ENCODE measurements at regions not wholly inside any gene's neighbourhood (a gene's known extent, or its start where the extent isn't known, plus 50 kb on each side); places are given as distances from the start of the nearest gene placed in this dataset.

GRCh38 chr3:72011485-72011884 is 226.5 kb upstream of the PROK2 start:
- no peaks in the 10 kb centered on the region for H3K9me3 ChIP-seq (ENCODE audit: low read depth, low read length)
- no peak overlapping the region for H3K4me3 ChIP-seq (ENCODE audit: low read length)
- H3K4me1 ChIP-seq (ENCODE audit: insufficient read depth, low read length): peaks cover 27% of the 10 kb centered on the region
- no peaks in the 10 kb centered on the region for H3K27me3 ChIP-seq (ENCODE audit: insufficient read depth, low read length)

- Histone ChIP-seq H3K4me3 (ENCODE audit: low read length) (no peak overlapping the region), H3K27me3 (ENCODE audit: insufficient read depth, low read length) (no peaks in the 10 kb centered on the region), H3K4me1 (ENCODE audit: insufficient read depth, low read length) (peaks cover 27% of the 10 kb centered on the region), H3K9me3 (ENCODE audit: low read depth, low read length) (no peaks in the 10 kb centered on the region)
These were observed 225.0 kb upstream of the PROK2 start for GRCh38 chr3:72009851-72010443.

GRCh38 chr3:72008226-72008996 is 223.5 kb upstream of the PROK2 start:
- Histone ChIP-seq H3K4me1 (ENCODE audit: insufficient read depth, low read length) (peaks cover 27% of the 10 kb centered on the region), H3K9me3 (ENCODE audit: low read depth, low read length) (no peaks in the 10 kb centered on the region), H3K27me3 (ENCODE audit: insufficient read depth, low read length) (no peaks in the 10 kb centered on the region), H3K4me3 (ENCODE audit: low read length) (no peak overlapping the region)

- Histone ChIP-seq H3K4me3 (ENCODE audit: low read length) (no peak overlapping the region), H3K27me3 (ENCODE audit: insufficient read depth, low read length) (no peaks in the 10 kb centered on the region), H3K4me1 (ENCODE audit: insufficient read depth, low read length) (peaks cover 27% of the 10 kb centered on the region), H3K9me3 (ENCODE audit: low read depth, low read length) (no peaks in the 10 kb centered on the region)
These were observed 221.9 kb upstream of the PROK2 start for GRCh38 chr3:72006631-72007556.

- Histone ChIP-seq H3K27me3 (ENCODE audit: insufficient read depth, low read length) (no peaks in the 10 kb centered on the region), H3K4me3 (ENCODE audit: low read length) (no peak overlapping the region), H3K4me1 (ENCODE audit: insufficient read depth, low read length) (peaks cover 18% of the 10 kb centered on the region), H3K9me3 (ENCODE audit: low read depth, low read length) (no peaks in the 10 kb centered on the region)
These were observed 219.9 kb upstream of the PROK2 start for GRCh38 chr3:72004749-72005292.

GRCh38 chr3:72003936-72004335 is 219.0 kb upstream of the PROK2 start:
- H3K4me3 ChIP-seq (ENCODE audit: low read length): no peak overlapping the region

GRCh38 chr3:72001758-72002157 is 216.8 kb upstream of the PROK2 start:
- no peaks in the 10 kb centered on the region for H3K9me3 ChIP-seq (ENCODE audit: low read depth, low read length)
- no peaks in the 10 kb centered on the region for H3K4me1 ChIP-seq (ENCODE audit: insufficient read depth, low read length)
- no peaks in the 10 kb centered on the region for H3K27me3 ChIP-seq (ENCODE audit: insufficient read depth, low read length)
- H3K4me3 ChIP-seq (ENCODE audit: low read length): no peak overlapping the region

More at GRCh38 chr3:72003936-72004335, 219.0 kb upstream of the PROK2 start:
- no peaks in the 10 kb centered on the region for H3K27me3 ChIP-seq (ENCODE audit: insufficient read depth, low read length)
- no peaks in the 10 kb centered on the region for H3K9me3 ChIP-seq (ENCODE audit: low read depth, low read length)
- peaks cover 9% of the 10 kb centered on the region for H3K4me1 ChIP-seq (ENCODE audit: insufficient read depth, low read length)

GRCh38 chr3:71998995-71999673 is 214.2 kb upstream of the PROK2 start:
- no peak overlapping the region for H3K4me3 ChIP-seq (ENCODE audit: low read length)
- no peaks in the 10 kb centered on the region for H3K9me3 ChIP-seq (ENCODE audit: low read depth, low read length)
- H3K27me3 ChIP-seq (ENCODE audit: insufficient read depth, low read length): no peaks in the 10 kb centered on the region
- H3K4me1 ChIP-seq (ENCODE audit: insufficient read depth, low read length): peaks cover 10% of the 10 kb centered on the region

GRCh38 chr3:71997066-71997653 is 212.2 kb upstream of the PROK2 start:
- H3K9me3 ChIP-seq (ENCODE audit: low read depth, low read length): no peaks in the 10 kb centered on the region
- no peaks in the 10 kb centered on the region for H3K27me3 ChIP-seq (ENCODE audit: insufficient read depth, low read length)
- H3K4me1 ChIP-seq (ENCODE audit: insufficient read depth, low read length): peaks cover 14% of the 10 kb centered on the region
- no peak overlapping the region for H3K4me3 ChIP-seq (ENCODE audit: low read length)

- Histone ChIP-seq H3K4me1 (ENCODE audit: insufficient read depth, low read length) (peaks cover 14% of the 10 kb centered on the region), H3K4me3 (ENCODE audit: low read length) (no peak overlapping the region), H3K9me3 (ENCODE audit: low read depth, low read length) (no peaks in the 10 kb centered on the region), H3K27me3 (ENCODE audit: insufficient read depth, low read length) (no peaks in the 10 kb centered on the region)
These were observed 210.0 kb upstream of the PROK2 start for GRCh38 chr3:71994906-71995305.

- H3K9me3 ChIP-seq (ENCODE audit: low read depth, low read length): no peaks in the 10 kb centered on the region
These were observed 209.3 kb upstream of the PROK2 start for GRCh38 chr3:71994203-71994602.

GRCh38 chr3:71991681-71992080 is 206.7 kb upstream of the PROK2 start:
- H3K4me1 ChIP-seq (ENCODE audit: insufficient read depth, low read length): peaks cover 30% of the 10 kb centered on the region
- no peaks in the 10 kb centered on the region for H3K9me3 ChIP-seq (ENCODE audit: low read depth, low read length)
- H3K27me3 ChIP-seq (ENCODE audit: insufficient read depth, low read length): no peaks in the 10 kb centered on the region
- no peak overlapping the region for H3K4me3 ChIP-seq (ENCODE audit: low read length)

More at GRCh38 chr3:71994203-71994602, 209.3 kb upstream of the PROK2 start:
- H3K4me3 ChIP-seq (ENCODE audit: low read length): no peak overlapping the region
- peaks cover 14% of the 10 kb centered on the region for H3K4me1 ChIP-seq (ENCODE audit: insufficient read depth, low read length)
- no peaks in the 10 kb centered on the region for H3K27me3 ChIP-seq (ENCODE audit: insufficient read depth, low read length)

GRCh38 chr3:71991046-71991445 is 206.1 kb upstream of the PROK2 start:
- H3K27me3 ChIP-seq (ENCODE audit: insufficient read depth, low read length): no peaks in the 10 kb centered on the region
- no peak overlapping the region for H3K4me3 ChIP-seq (ENCODE audit: low read length)
- H3K9me3 ChIP-seq (ENCODE audit: low read depth, low read length): no peaks in the 10 kb centered on the region
- peaks cover 30% of the 10 kb centered on the region for H3K4me1 ChIP-seq (ENCODE audit: insufficient read depth, low read length)

- H3K27me3 ChIP-seq (ENCODE audit: insufficient read depth, low read length): no peaks in the 10 kb centered on the region
- no peaks in the 10 kb centered on the region for H3K9me3 ChIP-seq (ENCODE audit: low read depth, low read length)
- H3K4me3 ChIP-seq (ENCODE audit: low read length): no peak overlapping the region
- peaks cover 30% of the 10 kb centered on the region for H3K4me1 ChIP-seq (ENCODE audit: insufficient read depth, low read length)
These were observed 205.6 kb upstream of the PROK2 start for GRCh38 chr3:71990545-71990944.

Measured in mononuclear cell (primary cell).